IPS-18a (cell line): ENCODE measurements at regions not wholly inside any gene's neighbourhood (a gene's known extent, or its start where the extent isn't known, plus 50 kb on each side); places are given as distances from the start of the nearest gene placed in this dataset.

Source experiments
- H3K27ac ChIP-seq: one replicate; pipeline ENCODE4 v1.5.1; 2013; ENCODE audit warnings: low read length
- H3K27me3 ChIP-seq: one replicate; pipeline ENCODE4 v1.6.1; 2013; ENCODE audit warnings: mild to moderate bottlenecking, low read length; ENCODE audit not compliant: control insufficient read depth, insufficient read depth
- H3K36me3 ChIP-seq: one replicate; pipeline ENCODE4 v1.6.1; 2013; ENCODE audit warnings: low read depth, low read length; ENCODE audit not compliant: control insufficient read depth
- H3K4me1 ChIP-seq: one replicate; pipeline ENCODE4 v1.6.1; 2013; ENCODE audit warnings: low read depth, low read length; ENCODE audit not compliant: control insufficient read depth
- H3K4me3 ChIP-seq: one replicate; pipeline ENCODE4 v1.5.1; 2013; ENCODE audit warnings: low read length
- H3K9ac ChIP-seq: one replicate; pipeline ENCODE4 v1.6.1; 2013; ENCODE audit warnings: mild to moderate bottlenecking, low read length, moderate library complexity
- H3K9me3 ChIP-seq: one replicate; pipeline ENCODE4 v1.6.1; 2013; ENCODE audit warnings: low read depth, low read length; ENCODE audit not compliant: control insufficient read depth

DNA sequence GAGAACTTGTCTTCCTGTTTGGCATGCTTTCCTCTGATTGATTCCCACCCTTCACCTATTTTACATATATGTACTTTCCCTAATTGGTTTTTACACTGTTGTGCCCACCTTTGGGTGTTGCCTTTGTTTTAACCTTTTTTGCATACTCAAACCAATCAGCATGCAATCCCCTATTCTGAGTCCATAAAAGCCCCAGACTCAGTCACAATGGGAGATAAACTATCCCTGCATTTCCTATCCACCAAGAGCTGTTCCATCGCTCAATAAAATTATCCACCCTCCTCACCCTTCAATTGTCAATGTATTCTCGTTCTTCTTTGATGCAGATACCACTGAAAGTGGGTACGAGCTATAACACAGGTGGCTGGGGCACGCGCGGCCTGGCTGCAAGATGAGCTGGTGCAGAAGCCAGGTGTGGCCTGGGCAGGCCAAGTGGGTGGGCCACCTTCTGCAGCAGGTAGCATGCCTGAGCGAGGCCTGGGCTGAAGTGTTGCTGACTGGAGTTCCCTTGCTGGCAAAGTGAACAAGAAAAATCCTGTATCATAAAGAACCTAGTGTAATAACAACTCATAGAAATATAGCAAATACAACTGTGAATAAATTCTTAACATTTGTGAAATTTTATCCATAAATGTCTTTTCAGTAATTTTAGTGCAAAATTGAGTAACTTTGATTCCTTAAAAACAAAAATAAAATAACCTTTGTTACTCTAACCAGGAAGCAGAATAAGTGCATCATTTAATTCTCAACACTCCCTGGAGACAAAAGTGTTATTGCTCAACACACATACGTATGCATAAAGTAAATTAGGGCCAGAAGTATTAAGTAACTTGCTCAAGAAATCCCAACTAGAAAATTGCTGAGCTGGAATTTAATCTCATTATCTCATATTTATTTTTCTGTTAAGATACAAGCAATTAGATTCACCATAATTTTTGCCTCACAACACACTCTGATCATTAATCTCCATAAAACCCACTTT, 685.3 kb upstream of the EDIL3 start:
- Histone ChIP-seq H3K27ac (no peak overlapping the region), H3K9ac (no peak overlapping the region), H3K4me1 (peaks cover 8% of the 10 kb centered on the region), H3K9me3 (no peaks in the 10 kb centered on the region), H3K36me3 (no peaks in the 10 kb centered on the region), H3K4me3 (no peak overlapping the region), H3K27me3 (no peaks in the 10 kb centered on the region)

DNA sequence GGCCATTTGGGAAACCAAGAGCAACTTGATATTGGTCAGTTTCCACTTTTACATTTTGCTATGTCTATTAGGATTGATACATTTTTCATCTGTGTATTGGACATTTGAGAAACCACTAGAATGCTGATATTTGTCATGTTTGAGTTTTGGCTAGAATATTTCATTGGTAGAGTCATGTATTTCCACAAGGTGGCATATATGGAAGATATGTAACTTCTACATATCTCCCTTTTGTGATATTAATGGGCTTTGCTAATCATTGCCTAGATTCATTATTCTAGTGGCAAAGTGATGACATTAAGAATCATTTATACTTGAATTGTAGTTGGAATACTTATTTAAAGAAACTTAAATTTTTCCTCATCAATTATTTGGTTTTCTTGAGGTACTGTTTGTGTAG, 692.9 kb upstream of the EDIL3 start:
- H3K9me3 ChIP-seq, result no peaks in the 10 kb centered on the region
- no peaks in the 10 kb centered on the region for H3K27me3 ChIP-seq
- H3K27ac ChIP-seq, result no peak overlapping the region
- H3K36me3 ChIP-seq, result no peaks in the 10 kb centered on the region
- no peak overlapping the region for H3K9ac ChIP-seq
- no peak overlapping the region for H3K4me3 ChIP-seq
- no peaks in the 10 kb centered on the region for H3K4me1 ChIP-seq

DNA sequence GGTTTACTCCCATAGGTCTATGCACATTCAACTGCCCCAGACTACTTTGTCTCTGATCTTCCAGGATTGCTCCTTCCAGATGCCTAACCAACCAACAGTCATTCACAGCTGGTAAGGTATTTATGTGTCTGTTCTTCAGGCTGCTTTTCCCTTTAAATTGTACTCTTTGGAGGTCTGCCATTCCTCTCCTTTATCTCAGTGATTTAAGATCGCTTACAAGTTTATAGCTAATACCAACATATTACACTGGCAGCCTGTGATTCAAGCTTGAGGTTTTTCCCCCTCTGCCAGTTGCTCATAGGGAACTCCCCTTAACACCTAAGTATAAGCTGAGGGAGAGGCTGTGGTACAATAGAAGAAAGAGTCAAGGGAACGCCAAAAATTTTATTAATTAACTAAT, 711.7 kb upstream of the EDIL3 start:
- Histone ChIP-seq H3K4me3 (no peak overlapping the region), H3K9me3 (no peaks in the 10 kb centered on the region), H3K9ac (no peak overlapping the region), H3K4me1 (no peaks in the 10 kb centered on the region), H3K27ac (no peak overlapping the region), H3K27me3 (no peaks in the 10 kb centered on the region), H3K36me3 (no peaks in the 10 kb centered on the region)

DNA sequence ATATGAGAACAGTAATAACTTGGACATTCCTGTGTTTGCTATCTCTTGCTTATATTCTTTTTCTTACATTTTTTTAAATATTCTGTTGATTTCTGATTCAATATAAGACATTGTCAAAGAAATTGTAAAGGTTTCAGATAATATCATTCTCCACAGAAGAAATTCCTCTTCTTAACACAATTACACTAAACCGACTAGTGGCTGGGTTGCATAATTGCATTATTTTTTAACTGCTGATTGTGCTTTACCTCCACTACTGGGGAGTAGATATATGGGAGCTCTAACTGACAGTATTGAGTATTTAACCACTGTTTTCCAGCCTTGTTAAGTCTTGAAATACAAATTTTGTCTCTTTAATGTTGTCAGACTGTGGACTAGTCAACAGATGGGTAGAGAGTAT, 723.8 kb upstream of the EDIL3 start:
- Histone ChIP-seq H3K4me3 (no peak overlapping the region), H3K4me1 (no peaks in the 10 kb centered on the region), H3K9ac (no peak overlapping the region), H3K27me3 (no peaks in the 10 kb centered on the region), H3K27ac (no peak overlapping the region), H3K36me3 (no peaks in the 10 kb centered on the region), H3K9me3 (no peaks in the 10 kb centered on the region)

DNA sequence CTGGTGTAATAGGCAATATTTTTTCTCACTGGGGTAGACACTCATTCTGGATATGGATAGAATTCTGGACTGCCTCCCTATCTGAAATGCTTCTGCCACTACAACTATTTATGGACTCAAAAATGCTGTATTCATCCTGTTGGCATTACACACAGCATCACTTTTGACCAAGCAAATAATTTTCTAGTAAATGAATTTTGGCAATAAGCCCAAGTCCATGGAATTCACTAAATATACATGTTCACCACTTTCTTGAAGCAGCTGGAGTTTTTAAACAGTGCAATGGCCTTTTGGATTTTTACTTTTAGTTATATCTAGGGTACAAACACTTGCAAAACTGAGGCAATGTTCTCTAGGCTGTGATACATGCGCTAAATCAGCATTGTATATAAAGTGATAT, 724.9 kb upstream of the EDIL3 start:
- Histone ChIP-seq H3K36me3 (no peaks in the 10 kb centered on the region), H3K4me3 (no peak overlapping the region), H3K27me3 (no peaks in the 10 kb centered on the region), H3K9ac (no peak overlapping the region), H3K27ac (no peak overlapping the region), H3K4me1 (no peaks in the 10 kb centered on the region), H3K9me3 (no peaks in the 10 kb centered on the region)

DNA sequence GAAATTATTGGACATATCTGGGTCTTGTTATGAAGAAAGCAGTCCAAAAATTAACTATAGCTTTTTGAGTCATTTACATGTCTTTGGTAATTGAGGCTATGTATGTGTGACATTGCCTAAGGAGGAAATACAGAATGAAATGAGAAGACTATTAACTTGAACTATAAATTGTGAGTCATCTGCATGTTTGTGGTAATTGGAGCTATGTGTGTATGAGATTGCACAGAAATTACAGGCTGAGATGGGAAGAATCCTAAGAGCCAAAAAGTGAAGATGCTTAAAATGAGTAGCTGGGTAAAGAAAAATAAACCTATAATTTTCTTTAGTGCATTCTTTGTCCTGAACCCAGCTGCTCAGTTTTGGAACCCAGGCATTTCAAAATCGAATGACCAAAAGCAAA, 747.6 kb upstream of the EDIL3 start:
- Histone ChIP-seq H3K9ac (no peak overlapping the region), H3K4me3 (no peak overlapping the region), H3K9me3 (no peaks in the 10 kb centered on the region), H3K4me1 (no peaks in the 10 kb centered on the region), H3K27me3 (no peaks in the 10 kb centered on the region), H3K27ac (no peak overlapping the region), H3K36me3 (no peaks in the 10 kb centered on the region)

DNA sequence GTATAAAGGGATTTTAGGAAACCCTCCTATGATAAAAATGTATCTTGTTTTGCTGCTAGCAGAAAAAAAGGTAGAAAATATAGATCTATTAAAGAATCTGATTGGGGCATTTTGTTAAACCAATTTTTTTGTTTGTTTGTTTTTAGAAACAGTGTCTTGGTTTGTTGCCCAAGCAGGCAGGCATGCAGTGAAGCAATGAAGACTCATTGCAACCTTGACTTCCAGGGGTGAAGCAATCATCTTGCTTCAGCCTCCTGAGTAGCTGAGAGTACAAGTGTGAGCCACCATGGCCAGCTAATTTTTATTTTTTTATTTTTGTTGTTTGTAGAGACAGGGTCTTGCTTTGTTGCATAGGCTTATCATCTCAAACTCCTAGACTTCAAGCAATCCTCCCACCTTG, 755.8 kb upstream of the EDIL3 start:
- Histone ChIP-seq H3K4me1 (peaks cover 4% of the 10 kb centered on the region), H3K36me3 (no peaks in the 10 kb centered on the region), H3K27ac (no peak overlapping the region), H3K27me3 (no peaks in the 10 kb centered on the region), H3K4me3 (no peak overlapping the region), H3K9me3 (no peaks in the 10 kb centered on the region), H3K9ac (no peak overlapping the region)

DNA sequence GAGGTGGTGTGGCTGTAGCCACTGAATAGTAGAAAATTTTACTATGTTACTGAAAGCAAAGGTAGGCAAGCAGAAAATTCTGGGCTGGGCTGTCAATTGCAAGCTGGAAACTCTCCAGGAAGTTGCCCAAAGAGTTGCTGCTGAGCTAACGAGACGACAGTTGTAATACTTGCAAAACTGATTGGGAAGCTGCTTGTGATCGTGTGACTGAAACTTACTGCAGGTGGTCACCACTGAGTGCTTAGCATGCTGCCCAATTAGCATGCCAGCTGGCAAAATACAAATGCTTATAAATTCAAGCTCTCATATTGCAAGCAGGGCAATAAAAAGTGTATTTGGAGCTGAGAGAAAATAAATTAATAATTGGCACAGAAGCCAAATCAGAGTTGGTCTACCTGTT, 758.5 kb upstream of the EDIL3 start:
- H3K9ac ChIP-seq, result no peak overlapping the region
- H3K4me3 ChIP-seq, result no peak overlapping the region

DNA sequence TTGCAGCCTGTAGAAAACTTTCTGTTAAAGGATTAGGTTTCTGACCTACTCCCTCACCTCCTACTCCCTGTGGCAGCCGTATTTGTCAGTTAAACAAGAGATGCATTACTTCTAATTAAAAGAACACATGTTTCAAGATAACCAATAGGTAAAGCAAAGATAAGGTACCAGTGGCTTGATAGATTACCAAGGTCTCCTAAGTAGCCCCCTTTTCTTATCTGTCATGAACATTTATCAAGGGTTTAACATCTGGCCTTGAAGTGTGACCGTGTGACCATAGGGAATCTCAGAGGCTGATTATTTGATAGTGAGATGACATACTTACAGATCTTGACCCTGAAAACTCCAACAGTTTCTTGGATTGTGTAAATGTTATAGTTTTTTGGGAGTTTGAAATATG, 764.0 kb upstream of the EDIL3 start:
- H3K36me3 ChIP-seq, result no peaks in the 10 kb centered on the region
- no peaks in the 10 kb centered on the region for H3K27me3 ChIP-seq
- no peak overlapping the region for H3K4me3 ChIP-seq
- no peak overlapping the region for H3K9ac ChIP-seq
- H3K4me1 ChIP-seq, result no peaks in the 10 kb centered on the region
- H3K27ac ChIP-seq, result no peak overlapping the region
- H3K9me3 ChIP-seq, result no peaks in the 10 kb centered on the region

More for the DNA sequence above, 758.5 kb upstream of the EDIL3 start:
- Histone ChIP-seq H3K27ac (no peak overlapping the region), H3K27me3 (no peaks in the 10 kb centered on the region), H3K4me1 (peaks cover 4% of the 10 kb centered on the region), H3K36me3 (no peaks in the 10 kb centered on the region), H3K9me3 (no peaks in the 10 kb centered on the region)

DNA sequence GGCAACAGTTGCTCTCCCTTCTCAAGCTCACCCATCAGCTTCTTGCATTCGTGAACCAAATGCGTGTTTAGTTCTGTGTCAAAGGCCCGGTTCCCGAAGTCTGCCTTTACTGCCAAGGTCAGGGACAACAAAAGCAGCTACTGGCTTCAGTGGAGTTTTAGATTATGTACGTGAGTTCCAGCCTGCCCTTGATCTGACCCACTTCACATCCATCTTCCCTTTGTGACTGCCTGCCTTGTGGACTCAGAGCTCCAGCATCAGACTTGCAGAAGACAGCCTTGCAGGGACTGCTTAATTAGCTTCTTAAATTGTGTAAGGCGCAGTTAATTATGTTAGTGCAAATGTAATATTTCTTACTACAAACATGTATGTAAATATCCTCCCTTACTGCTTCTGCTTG, 774.7 kb upstream of the EDIL3 start:
- H3K9me3 ChIP-seq, result no peaks in the 10 kb centered on the region
- no peak overlapping the region for H3K9ac ChIP-seq
- no peak overlapping the region for H3K4me3 ChIP-seq
- H3K27ac ChIP-seq, result no peak overlapping the region
- H3K4me1 ChIP-seq, result no peaks in the 10 kb centered on the region
- H3K36me3 ChIP-seq, result no peaks in the 10 kb centered on the region
- no peaks in the 10 kb centered on the region for H3K27me3 ChIP-seq

DNA sequence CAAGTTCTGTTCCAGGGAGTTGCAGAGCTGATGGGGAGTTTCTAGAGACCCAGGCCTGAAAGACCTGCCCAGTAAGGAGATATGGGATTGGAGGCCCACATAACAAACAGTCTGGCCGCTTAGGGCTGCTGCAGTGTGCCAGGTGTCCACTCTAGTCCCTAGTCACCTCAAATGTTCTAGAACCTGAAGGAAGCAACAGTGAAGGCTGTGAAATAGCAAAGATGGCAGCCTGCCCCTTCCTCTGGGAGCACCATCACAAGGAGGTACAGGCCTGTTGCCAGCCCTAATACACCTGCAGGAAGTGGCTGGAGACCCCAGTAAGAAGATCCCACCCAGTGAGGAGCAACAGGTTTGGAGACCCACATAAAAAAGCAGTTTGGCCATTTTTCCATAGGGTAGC, 783.8 kb upstream of the EDIL3 start:
- no peaks in the 10 kb centered on the region for H3K27me3 ChIP-seq
- H3K9ac ChIP-seq, result no peak overlapping the region

DNA sequence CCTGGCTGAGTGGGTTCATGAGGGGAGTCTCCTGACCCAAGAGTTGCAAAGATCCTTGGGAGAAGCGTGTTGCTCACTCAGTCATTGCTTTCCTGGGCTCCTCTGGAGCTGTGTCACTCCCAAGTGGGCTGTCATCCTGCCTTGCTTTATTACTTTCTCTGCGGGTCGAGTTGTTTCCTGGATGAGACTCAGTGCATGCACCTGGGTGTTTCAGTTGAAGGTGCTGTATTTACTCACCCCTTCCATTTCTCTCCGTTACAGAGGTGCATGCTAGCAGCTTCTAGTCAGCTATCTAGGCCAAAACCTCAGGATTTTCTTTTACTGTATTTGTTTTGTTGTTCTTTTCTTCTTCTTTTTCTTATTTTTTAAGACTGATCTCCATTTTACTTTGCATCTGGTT, 785.5 kb upstream of the EDIL3 start:
- H3K4me1 ChIP-seq, result no peaks in the 10 kb centered on the region
- no peak overlapping the region for H3K9ac ChIP-seq
- H3K9me3 ChIP-seq, result no peaks in the 10 kb centered on the region
- H3K4me3 ChIP-seq, result no peak overlapping the region
- H3K36me3 ChIP-seq, result no peaks in the 10 kb centered on the region
- no peaks in the 10 kb centered on the region for H3K27me3 ChIP-seq
- no peak overlapping the region for H3K27ac ChIP-seq

More for the DNA sequence above, 783.8 kb upstream of the EDIL3 start:
- Histone ChIP-seq H3K27ac (no peak overlapping the region), H3K4me3 (no peak overlapping the region), H3K4me1 (no peaks in the 10 kb centered on the region), H3K9me3 (no peaks in the 10 kb centered on the region), H3K36me3 (no peaks in the 10 kb centered on the region)
